22Rv1 (cell line): ENCODE measurements at regions not wholly inside any gene's neighbourhood (a gene's known extent, or its start where the extent isn't known, plus 50 kb on each side); places are given as distances from the start of the nearest gene placed in this dataset.

Source experiments
- CTCF ChIP-seq: fragments of 450-650 bp; IDR thresholded peaks from 2 replicates; pipeline ENCODE4 v1.5.1; 2017; ENCODE audit warnings: mild to moderate bottlenecking
- ZFX ChIP-seq: fragments of 450-650 bp; IDR thresholded peaks from 2 replicates; pipeline ENCODE4 v1.6.1; 2017; ENCODE audit warnings: antibody characterized with exemption, borderline replicate concordance

- no peak for TF ChIP-seq CTCF
- no peak for TF ChIP-seq ZFX
Measured at GRCh38 chr6:156507106-156507505, 270.1 kb upstream of the ARID1B start.
